Stimulated activated CD4-positive, alpha-beta T cell treated with anti-CD3 and anti-CD28 coated beads, Interleukin-1b, Interleukin-23, amount 100 ng/mL, for 24 hours (primary cell): ENCODE measurements at regions not wholly inside any gene's neighbourhood (a gene's known extent, or its start where the extent isn't known, plus 50 kb on each side); places are given as distances from the start of the nearest gene placed in this dataset.

Experiments
- DNase-seq, 4 experiments: peaks; one replicate each; pipeline ENCODE4 v3.0.0-alpha.2; 2020; ENCODE audit warnings: low read depth in 4 of 4, low spot score in 1 of 4

DNA sequence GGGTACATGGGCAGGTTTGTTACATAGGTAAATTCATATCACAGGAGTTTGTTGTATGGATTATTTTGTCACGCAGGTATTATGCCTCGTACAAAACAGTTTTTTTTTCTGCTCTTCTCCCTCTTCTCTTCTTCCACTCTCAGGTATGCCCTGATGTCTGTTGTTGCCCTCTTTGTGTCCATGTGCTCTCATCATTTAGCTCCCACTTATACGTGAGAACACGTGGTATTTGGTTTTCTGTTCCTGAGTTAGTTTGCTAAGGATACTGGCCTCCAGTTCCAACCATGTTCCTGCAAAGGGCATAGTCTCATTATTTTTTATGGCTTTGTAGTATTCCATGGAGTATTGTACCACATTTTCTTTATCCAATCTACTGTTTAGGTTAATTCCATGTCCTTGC, 65.7 kb downstream of the UNC5CL start:
- DNase-seq, result no peak

DNA sequence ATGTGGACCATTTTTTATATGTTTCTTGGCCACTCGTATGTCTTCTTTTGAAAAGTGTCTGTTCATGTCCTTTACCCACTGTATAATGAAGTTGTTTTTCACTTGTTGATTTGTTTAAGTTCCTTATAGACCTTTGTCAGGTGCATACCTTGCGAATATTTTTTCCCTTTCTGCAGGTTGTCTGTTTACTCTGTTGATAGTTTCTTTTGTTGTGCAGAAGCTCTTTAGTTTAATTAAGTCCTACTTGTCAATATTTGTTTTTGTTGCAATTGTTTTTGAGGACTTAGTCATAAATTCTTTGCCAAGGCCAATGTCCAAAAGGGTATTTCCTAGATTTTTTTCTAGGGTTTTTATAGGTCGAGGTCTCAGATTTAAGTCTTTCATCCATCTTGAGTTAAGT, 66.2 kb downstream of the UNC5CL start:
- DNase-seq, result no peak

DNA sequence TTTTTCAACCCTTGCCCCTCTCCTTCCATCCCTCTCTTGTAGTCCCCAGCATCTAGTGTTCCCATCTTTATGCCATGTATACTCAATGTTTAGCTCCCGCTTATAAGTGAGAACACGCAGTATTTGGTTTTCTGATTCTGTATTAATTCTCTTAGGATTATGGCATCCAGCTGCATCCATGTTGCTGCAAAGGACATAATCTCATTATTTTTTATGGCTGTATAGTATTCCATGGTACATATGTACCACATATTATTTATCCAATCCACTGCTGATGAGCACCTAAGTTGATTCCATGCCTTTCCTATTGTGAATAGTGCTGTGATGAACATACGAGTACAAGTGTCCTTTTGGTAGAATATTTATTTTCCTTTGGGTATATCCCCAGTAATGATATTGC, 66.8 kb downstream of the UNC5CL start:
- DNase-seq, result no peak

DNA sequence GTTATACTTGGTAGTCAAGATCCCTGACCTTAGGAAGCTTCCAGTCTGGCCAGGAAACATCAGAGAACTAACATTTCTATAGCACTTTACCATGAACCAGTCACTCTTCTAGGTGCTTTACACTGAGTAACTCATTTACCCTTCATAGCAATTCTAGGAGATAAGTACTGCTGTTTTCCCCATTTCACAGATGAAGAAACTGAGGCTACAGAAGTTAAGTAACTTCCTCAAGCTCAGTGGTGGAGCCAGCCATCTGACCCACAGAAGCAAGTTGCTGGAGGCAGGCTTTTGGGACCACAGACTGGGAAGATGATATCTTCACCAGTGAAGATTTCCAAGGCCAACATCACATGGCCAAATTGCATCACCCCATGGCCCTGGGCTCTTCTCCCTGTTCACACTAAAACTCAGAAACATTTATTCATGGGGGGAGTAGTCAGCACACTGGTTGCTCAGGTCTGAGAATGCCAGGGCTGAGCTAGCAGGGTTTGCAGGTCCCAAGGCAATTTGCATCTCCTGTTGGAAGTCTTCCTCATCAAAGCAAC, 70.3 kb downstream of the UNC5CL start:
- DNase-seq, result no peak

DNA sequence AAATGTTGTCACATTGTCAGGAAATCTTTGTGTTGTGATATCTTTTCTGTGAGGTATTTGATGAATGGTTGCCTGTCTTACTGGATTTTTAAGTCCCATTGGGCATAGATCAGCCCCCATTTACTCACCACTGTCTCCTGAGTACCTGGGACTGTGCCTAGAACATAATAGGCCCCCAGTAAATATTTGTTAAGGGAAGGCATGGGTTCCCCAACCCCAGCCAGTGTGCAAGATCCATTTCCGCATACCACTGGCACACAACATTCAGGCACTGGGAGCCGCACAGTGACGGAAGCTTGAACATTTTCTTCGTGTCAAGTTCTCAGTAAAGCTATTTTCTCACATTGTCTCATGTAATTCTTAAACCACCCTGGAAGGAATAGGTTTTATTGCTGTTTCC, 72.2 kb downstream of the UNC5CL start:
- no peak for DNase-seq

DNA sequence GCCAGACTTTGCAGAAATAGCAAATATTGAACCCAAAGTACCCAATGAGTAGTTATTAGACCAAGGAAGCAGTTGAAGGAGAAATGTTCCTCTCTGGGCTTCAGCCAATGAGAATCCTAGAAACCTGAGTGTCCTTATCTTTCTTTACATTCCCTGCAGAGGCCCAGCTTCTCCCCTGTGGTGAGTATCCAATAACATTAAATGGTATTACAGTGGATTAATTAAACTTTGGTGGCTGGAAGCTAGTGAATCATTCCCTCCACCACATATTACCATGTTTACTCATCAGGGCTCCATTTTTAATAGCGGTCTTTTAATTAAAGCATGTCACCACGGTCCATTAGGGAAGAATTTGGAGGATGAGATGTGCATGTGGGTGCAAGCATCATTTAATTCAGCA, 74.0 kb downstream of the UNC5CL start:
- no peak for DNase-seq

DNA sequence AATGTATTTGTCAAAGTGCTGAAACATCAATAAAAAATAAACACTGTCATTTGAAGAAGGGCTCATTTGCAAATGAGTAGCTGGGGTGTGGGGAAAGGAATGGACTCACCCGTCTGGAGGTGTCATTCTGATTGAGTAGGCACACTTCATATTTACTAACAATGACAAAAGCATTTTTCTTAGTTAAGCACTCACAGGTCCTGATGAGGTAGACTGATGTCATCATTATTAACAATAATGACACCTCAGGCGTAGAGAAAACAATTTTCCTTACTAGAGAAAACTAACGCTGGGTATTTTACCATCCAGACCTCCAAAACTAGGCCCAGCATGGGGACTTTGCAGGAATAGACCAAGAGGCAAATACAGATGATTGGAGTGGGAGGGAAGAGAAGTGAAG, 76.0 kb downstream of the UNC5CL start:
- no peak for DNase-seq

DNA sequence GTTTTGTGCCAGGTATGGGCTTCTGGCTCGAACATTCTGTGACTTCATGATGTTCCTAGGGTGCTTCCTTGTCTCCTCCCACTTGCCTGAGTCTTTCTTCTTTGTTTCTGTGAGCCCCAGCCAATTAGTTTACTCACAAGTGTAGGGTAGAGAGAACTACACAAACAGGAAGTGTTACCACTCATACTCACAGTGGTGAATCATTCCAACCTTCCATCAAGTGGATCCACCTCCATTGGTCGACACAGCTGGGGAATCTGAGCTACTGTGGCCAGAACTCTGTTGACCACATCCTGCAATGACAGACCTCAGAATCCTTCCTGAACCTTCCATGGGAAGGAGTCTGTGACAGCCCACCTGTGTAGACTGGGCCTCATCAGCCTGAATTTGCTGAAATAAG, 76.8 kb downstream of the UNC5CL start:
- DNase-seq, result no peak

DNA sequence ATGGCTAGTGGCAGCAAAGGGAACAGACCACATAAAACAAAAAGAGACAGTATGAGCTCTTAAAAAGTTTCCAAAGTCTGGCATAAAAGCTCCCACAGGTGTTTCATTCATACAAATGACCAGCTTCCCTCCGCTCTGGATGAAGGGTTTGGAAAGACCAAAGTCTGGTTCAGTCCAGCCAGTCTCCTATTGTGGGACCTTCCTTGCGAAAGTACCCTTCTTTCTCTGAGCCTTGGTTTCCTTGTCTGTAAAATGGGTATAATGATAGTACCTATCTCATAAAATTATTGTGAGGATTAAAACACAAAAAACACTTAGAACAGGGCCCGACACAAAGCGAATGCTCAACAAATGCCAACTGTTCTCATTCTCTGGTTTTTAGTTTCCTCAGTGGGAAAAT, 77.2 kb downstream of the UNC5CL start:
- DNase-seq, result no peak

DNA sequence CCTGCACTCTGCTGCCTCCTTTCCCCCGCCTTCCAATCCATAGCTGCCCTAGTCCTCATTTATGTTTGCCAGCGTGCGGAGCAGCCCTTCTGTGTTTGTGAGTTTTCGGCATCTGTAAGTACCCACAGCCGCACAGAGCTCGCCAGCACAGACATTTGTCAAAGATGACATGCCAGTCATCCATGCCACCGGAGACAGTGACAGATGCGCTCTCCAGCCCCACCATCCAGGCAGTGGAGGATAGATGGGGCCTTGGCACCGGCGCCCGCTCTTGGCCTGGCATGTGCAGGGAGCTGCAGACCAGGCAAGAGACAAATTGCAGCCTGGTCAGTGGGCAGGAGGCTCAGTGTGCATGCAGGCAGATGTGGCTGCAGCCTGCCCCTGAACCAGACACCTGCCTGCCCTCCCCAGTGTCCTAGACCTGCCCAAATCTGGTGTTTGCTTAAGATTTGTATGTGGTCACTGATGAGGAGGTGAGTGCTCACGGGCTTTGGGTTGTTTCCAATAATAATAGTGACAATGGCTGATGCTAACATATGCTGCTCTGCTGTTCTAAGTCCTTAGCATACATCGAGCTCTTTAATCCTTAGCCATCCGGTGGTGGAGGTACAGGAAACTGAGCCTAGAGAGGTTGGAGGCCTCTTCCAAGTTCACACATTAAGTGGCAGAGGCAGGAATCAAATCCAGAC, 78.1 kb downstream of the UNC5CL start:
- DNase-seq, result no peak

DNA sequence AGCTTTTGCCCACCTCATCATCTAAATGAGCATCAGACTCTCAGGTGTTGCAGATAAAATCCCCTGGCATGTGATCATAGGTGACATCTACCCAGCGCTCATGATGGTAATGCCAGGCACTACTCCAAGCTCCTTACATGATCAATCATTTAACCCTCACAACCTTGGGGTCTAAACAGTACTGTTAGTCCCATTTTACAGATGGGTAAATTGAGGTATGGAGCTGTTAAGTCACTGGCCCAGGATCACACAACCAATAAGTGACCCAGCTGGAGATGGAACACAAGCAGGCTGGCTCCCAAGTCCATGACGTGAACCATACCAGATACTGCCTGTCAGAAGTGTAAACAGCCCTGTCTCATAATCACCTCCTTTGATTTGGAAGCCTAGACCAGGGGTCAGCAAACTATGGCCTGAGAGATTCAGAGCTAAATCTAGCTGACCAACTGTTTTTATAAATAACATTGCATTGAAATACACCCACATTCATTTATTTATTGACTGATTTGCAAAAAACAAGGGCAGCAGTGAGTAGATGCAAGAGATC, 79.2 kb downstream of the UNC5CL start:
- DNase-seq, result no peak

DNA sequence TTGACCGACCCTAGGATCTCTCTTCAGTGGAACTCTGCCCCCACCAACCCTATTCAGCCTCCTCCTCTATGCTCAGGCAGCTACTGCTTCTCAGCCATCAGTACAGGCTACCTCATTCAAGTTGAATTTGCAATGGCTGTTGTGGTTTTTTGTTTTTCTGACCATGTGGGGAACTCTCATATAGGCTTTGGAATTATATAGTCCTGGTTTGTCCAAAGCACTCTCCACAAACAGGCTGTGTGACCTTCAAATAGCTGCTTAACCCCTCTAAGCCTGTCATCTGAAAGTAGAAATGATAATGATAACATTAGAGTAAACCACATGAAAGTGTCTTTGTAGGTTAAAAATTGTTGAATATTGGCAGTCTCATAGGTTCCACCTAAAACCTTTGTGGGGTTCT, 80.3 kb downstream of the UNC5CL start:
- no peak for DNase-seq

DNA sequence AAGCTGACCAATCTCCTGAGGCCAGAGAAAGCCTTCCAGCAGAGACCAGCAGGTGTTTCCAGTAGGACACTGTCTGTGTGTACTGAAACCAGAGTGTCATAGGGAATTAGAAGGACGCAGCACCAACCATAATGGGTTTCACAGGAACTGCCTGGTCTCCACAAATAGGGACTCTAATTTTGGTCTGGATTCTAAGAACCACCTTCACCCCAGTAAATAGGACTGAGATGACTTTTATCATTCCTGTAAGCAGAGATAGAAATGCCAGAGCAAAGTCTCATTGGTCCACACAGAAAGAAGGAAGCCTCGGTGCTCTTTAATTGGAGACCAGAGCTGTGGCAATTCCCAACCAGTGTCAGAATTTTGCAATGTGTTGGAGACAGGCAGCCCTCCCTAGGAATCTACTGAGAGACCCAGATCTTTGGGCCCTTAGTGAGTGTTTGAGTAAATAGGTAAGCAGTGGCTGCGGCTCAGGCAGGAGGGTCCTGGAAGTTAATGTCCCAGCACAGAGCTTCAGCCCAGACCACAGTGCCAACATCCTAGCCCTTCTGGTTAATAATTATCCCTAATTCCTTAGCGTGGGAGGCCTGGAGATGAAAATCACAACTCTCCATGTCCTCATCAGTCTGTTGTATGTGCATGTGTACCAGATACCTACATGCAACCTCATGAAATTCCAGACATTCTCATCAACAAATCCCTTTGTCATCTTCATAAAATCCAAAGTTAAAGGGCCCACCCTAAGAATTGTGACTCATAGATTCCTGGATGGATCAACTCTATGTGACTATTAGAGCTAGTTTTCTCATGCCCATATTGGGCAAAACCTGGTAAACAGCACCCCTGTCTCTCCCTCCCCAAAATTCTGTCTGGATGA, 81.2 kb downstream of the UNC5CL start:
- no peak for DNase-seq

DNA sequence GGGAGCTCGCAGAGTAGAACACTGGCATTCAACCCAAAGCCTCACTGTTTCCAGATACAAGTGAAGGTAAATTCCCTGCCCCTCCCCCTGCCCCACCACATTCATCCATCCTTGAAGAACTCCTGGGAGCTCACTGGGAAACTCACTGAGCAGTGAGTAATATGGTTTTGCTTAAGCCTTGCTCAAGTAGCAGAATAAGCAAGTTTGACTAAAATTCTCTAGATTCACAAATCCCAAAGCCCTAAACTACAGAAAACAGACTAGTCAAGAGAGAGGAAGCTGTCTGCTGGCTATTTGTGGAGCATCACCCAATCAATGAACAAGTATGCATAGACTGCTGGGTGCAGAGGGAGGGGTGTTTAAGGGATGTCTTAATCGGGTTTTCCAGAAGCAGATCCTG, 82.1 kb downstream of the UNC5CL start:
- no peak for DNase-seq

DNA sequence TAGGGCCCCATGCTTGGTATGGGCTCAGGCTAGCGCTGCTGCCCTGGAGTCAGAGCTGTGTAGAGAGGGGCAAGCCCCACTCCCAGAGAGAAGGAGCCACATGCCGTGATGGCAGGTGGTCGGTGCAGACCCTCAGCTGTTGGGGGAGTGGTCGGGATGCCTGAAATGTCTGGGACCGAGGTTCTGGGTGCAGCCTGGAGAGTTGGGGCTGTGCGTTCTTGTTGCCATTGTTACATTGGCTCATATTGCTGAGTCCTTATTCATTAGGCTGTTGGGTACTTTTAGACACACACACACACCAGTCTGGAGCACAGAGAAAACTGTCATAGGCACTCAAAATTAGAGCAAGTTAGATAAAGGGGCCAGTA, 83.9 kb downstream of the UNC5CL start:
- no peak for DNase-seq

DNA sequence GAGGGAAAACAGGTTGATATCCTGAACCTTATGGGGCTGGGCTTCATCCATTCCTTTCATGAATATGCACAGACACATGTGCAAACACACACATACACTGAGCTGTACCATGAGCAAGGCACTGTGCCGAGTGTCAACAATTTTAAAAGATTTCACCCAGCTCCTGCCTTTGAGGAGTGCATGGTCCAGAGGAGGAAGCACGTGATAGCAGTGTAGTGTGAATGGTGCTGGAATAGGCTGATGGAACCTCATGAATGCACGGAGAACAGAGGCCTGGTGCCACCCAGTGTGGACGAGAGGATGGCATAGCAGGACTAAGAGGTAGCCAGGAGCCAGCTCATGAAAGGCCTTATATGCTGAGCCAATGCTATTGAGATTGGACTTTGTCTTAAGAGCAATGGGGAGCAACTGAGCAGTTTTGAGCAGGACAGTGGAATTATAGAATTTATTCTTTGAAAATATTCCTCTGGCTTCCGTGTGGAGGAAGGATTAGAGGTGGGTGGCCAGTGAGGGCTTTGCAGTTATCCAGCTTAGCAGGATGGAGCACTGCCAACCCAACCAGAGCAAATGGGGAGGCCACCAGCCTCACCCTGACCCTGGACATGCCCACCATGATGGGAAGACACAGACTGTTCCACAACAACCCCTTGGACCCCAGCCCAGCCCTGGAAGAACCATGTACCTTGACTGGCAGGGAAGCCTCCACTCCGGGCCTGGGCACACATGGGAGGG, 84.4 kb downstream of the UNC5CL start:
- DNase-seq, result no peak

DNA sequence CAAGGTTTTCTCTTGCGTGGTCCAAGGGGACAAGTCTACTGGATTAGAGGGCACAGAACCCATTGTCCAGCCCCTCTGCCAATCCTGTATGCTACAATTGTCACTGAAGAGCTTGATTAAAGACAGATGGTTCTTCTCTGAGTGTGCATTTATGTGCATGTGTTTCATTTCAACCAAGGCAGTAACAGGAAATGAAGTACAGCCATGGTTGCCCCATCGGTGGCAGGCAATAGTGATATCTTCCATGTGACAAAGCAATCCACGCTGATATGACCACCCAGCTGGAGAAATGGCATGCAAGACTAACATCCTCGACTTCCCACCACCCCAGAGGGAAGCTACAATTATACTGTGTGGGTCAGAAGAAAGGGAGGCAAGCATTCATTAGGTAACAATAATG, 85.5 kb downstream of the UNC5CL start:
- no peak for DNase-seq

DNA sequence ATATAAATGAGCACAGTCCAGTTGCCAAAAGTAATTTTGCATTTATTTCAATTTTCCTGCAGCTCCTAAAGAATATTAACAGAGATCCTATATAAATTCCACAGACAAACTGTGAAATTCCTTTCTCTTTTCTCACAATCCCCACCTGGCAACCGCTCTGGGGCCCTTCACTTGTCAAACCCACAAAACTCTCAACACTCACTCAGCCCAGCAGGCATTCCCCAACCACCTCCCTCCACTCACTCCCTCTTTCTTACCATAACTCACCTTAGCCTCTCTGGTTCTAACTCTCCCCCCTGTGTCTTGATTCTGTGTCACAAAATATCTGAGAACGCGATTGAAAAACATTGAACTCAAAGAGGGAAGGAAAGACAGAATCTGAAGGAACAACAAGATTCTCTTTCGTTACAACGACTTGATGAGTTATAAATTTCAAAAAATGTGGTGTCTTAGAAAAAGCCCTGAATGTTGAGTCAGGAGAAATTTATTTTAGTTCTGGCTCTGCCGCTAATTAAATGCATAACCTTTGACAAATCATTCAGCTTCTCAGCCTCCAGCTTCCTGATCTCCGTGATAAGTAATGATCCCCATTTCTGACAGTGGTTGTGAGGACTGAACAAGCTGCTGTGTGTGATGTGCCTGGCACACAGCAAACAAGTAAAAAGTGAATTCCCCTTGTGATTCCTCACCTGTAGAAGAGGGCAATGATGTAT, 87.9 kb downstream of the UNC5CL start:
- DNase-seq, result no peak

DNA sequence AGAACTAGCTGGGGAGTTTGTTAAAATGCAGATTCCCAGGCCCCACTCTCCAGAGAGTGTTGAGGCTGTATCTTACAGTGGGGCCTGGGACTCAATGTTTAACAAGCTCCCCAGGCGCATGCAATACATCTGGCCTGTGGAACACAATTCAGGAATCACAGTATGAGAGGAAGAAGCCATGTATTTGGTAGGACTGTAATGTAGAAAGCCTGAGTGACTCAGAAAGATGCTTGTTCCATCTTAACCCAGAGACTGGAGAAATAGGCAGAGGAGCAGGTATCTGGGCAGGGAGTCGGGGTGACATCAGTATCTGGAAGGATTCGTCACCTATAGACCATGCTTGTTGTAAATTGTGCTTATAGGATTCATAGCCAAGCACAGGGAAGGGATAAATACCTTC, 90.5 kb downstream of the UNC5CL start:
- DNase-seq, result no peak

DNA sequence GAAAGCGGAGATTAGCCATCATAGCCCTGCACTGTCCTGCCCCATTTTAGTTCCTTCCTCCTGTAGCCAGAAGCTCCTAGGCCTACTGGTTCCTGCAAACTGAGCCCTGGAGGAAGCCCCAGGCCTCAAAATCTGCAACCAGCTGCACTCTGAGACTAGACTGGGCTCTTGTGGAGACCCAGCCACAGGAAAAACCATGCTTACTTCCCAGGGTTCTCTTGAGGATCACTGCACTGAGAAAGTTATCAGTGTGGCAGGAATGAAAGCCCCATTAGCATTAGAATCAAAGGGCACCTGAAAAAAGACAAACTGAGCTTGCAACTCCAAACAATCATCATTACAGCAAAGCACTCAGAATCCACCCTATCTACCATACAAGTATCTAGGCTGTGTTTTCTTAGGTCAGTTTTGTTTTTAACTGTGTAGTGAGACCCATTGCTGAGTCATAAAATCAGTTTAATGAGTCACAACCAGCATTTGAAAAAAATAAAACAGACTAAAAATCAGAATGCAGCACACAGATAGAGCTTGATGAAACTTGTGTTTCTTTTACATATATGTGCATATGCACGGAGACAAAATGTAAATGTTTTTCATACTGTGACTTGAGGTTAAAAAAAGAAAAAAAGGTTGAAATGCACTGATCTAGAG, 91.0 kb downstream of the UNC5CL start:
- DNase-seq, result no peak
